A673 (cell line): ENCODE measurements at regions not wholly inside any gene's neighbourhood (a gene's known extent, or its start where the extent isn't known, plus 50 kb on each side); places are given as distances from the start of the nearest gene placed in this dataset.

Experiments
- BruUV-seq: library from RNA; stranded (reverse); fragments of 400-500 nt; replicated peaks from 2 replicates; lab custom pipeline; 2021; lab: Mats Ljungman, UMichigan
- CTCF ChIA-PET: fragments of 300-600 bp; sonication (Branson Sonifier 250); formaldehyde crosslinking; loops from one replicate; lab custom pipeline; 2022; ENCODE audit warnings: antibody characterized with exemption; lab: Charles Lee
- POLR2A ChIA-PET: fragments of 300-600 bp; sonication (Branson Sonifier 250); formaldehyde crosslinking; loops from one replicate; lab custom pipeline; 2022; ENCODE audit warnings: antibody characterized with exemption; ENCODE audit not compliant: low non-redundant PET; lab: Charles Lee
- DNase-seq: peaks from one replicate; pipeline ENCODE4 v3.0.0-alpha.2; 2015; ENCODE audit warnings: low spot score
- H3K27ac ChIP-seq: fragments of 200-600 bp; sonication (generic); 2 replicates; pipeline ENCODE4 v1.5.1; 2016; ENCODE audit warnings: mixed run types, low read depth, mild to moderate bottlenecking, mixed read lengths, antibody characterized with exemption, low read length; ENCODE audit not compliant: poor library complexity, severe bottlenecking
- H3K27me3 ChIP-seq: fragments of 200-600 bp; sonication (generic); replicated peaks from 2 replicates; pipeline ENCODE4 v1.6.1; 2017; ENCODE audit warnings: mixed run types, low read depth, mild to moderate bottlenecking, mixed read lengths, antibody characterized with exemption, low read length; ENCODE audit not compliant: insufficient read depth, poor library complexity
- H3K36me3 ChIP-seq: fragments of 200-600 bp; sonication (generic); 2 replicates; pipeline ENCODE4 v1.6.1; 2016; ENCODE audit warnings: mixed run types, mild to moderate bottlenecking, mixed read lengths, antibody characterized with exemption, low read length; ENCODE audit not compliant: insufficient read depth, poor library complexity, severe bottlenecking
- H3K4me1 ChIP-seq: fragments of 200-600 bp; sonication (generic); 2 replicates; pipeline ENCODE4 v1.6.1; 2017; ENCODE audit warnings: mixed run types, mild to moderate bottlenecking, mixed read lengths, antibody characterized with exemption, low read length; ENCODE audit not compliant: insufficient read depth, poor library complexity, severe bottlenecking
- H3K4me3 ChIP-seq: fragments of 200-600 bp; sonication (generic); 2 replicates; pipeline ENCODE4 v1.5.1; 2016; ENCODE audit warnings: low read depth, mixed run types, mild to moderate bottlenecking, mixed read lengths, low read length; ENCODE audit not compliant: poor library complexity, severe bottlenecking
- H3K9me3 ChIP-seq: fragments of 200-600 bp; sonication (generic); 2 replicates; pipeline ENCODE4 v1.6.1; 2016; ENCODE audit warnings: mixed run types, low read depth, mild to moderate bottlenecking, mixed read lengths, antibody characterized with exemption, low read length; ENCODE audit not compliant: poor library complexity, severe bottlenecking
- EZH2 ChIP-seq: fragments of 200-600 bp; sonication (generic); IDR thresholded peaks from 2 replicates; pipeline ENCODE4 v1.6.1; 2017; ENCODE audit warnings: borderline replicate concordance, low read depth, mild to moderate bottlenecking, mixed read lengths, antibody characterized with exemption, low read length; ENCODE audit not compliant: poor library complexity, severe bottlenecking
- intact Hi-C: fragments of 100-400 bp; cut with micrococcal nuclease; formaldehyde crosslinking; loops from one replicate; pipeline ENCODE4 v1.10.0; 2022; ENCODE audit not compliant: unreplicated experiment
- TF ChIP-seq, protein P1 (sequence below): fragments of 300-800, 200-600 bp; sonication (generic); conservative IDR thresholded peaks from 2 replicates; pipeline ENCODE4 v1.5.1; 2017; ENCODE audit warnings: low read depth, mild to moderate bottlenecking, antibody characterized with exemption, low read length, moderate library complexity, mixed read lengths

DNA sequence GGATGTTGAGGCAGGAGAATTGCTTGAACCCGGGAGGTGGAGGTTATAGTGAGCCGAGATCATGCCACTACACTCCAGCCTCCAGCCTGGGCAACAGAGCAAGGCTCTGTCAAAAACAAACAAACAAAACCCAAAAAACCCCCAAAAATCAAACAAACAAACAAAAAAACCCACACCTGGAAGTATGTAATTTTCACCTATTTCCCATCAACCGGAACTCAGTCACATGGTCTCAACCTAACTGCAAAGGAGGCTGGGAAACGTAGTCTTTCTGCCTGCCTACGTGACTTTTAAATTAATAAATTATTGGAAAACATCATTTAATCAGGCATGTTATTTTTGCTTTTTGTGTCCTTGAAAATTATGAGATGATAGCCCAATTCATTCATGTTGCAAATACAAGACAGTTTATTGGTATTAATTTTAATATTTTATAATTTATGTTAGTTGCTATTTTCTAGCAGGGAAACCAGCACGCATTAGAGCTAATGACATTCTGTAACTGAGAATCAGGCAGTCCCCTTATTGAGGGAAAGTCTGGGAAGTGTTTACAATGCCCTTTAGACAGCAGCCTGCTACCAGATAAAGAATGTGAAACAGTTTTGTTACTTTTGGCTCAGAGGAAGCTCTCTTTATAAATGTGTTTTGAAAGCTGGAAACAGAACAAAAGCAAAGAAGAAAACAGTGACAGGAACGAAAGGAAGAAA, 110.3 kb downstream of the NXNL2 start:
- ChIA-PET POLR2A (no interaction called here), CTCF (no interaction called here)
- no peaks in the 10 kb centered on the region for H3K36me3 ChIP-seq
- H3K4me3 ChIP-seq = no peak overlapping the region
- no peaks in the 10 kb centered on the region for H3K27me3 ChIP-seq
- DNase-seq = no peak
- H3K4me1 ChIP-seq = no peaks in the 10 kb centered on the region
- intact Hi-C loops = no loop called here
- no peak overlapping the region for H3K27ac ChIP-seq
- H3K9me3 ChIP-seq = peaks cover 5% of the 10 kb centered on the region
- BruUV-seq = no TSS peak
- TF ChIP-seq, protein P1, sequence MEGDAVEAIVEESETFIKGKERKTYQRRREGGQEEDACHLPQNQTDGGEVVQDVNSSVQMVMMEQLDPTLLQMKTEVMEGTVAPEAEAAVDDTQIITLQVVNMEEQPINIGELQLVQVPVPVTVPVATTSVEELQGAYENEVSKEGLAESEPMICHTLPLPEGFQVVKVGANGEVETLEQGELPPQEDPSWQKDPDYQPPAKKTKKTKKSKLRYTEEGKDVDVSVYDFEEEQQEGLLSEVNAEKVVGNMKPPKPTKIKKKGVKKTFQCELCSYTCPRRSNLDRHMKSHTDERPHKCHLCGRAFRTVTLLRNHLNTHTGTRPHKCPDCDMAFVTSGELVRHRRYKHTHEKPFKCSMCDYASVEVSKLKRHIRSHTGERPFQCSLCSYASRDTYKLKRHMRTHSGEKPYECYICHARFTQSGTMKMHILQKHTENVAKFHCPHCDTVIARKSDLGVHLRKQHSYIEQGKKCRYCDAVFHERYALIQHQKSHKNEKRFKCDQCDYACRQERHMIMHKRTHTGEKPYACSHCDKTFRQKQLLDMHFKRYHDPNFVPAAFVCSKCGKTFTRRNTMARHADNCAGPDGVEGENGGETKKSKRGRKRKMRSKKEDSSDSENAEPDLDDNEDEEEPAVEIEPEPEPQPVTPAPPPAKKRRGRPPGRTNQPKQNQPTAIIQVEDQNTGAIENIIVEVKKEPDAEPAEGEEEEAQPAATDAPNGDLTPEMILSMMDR = no peak
- TF ChIP-seq EZH2 = no peak

GRCh38 chr9:88645879-88646199, 110.9 kb downstream of the NXNL2 start:
- no peaks in the 10 kb centered on the region for H3K27me3 ChIP-seq
- TF ChIP-seq, protein P1 = no peak
- no peak for TF ChIP-seq EZH2
- intact Hi-C loops = no loop called here
- DNase-seq = no peak
- ChIA-PET CTCF (no interaction called here), POLR2A (no interaction called here)
- peaks cover 5% of the 10 kb centered on the region for H3K9me3 ChIP-seq
- no peak overlapping the region for H3K4me3 ChIP-seq
- BruUV-seq = no TSS peak
- H3K27ac ChIP-seq = no peak overlapping the region
- no peaks in the 10 kb centered on the region for H3K36me3 ChIP-seq
- H3K4me1 ChIP-seq = no peaks in the 10 kb centered on the region

DNA sequence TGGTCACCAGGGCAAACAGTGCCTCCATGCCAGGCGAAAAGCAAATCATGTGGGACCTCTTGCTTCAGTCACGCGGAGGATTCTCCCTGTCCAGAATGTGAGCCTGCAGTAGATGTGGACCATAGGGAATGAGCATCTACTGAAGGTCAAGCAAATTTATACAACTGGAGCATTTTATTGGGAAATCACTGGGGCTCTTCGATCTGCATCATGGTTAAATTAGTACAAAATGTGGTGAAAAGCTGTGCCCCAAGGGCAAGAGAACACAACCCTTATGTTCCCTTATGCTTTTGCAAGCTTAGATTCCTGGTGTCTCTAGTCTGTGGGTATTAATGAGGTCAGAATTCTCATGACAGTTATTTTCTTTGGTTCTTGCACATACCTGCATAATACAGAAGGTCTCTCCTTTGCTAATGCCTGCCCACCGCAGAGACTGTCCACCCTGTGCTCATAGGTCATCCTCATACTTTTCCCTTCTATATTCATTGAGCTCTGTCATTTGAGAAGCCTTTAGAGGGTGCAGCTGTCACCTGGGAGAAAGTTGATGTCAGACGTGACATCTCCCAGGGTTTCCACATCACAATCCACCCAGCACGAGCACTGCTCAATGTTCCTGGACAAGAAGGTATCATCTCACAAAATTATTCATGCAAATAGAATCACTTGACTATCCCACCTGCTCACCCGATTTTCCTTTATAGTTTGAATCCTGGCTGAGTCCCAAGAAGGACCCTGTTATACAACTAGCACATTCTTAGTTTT, 111.7 kb downstream of the NXNL2 start:
- CTCF ChIA-PET = no interaction called here

More for the DNA sequence above, 111.7 kb downstream of the NXNL2 start:
- Histone ChIP-seq H3K9me3 (peaks cover 5% of the 10 kb centered on the region), H3K27ac (no peak overlapping the region), H3K4me1 (no peaks in the 10 kb centered on the region), H3K27me3 (no peaks in the 10 kb centered on the region), H3K36me3 (no peaks in the 10 kb centered on the region), H3K4me3 (no peak overlapping the region)
- POLR2A ChIA-PET = no interaction called here
- DNase-seq = no peak
- BruUV-seq = no TSS peak
- intact Hi-C loops = no loop called here
- TF ChIP-seq EZH2 = no peak
- TF ChIP-seq, protein P1 = no peak
